Stimulated activated CD4-positive, alpha-beta T cell treated with anti-CD3 and anti-CD28 coated beads, Interleukin-1b, Interleukin-23, amount 100 ng/mL, for 1 hour (primary cell): ENCODE measurements at regions not wholly inside any gene's neighbourhood (a gene's known extent, or its start where the extent isn't known, plus 50 kb on each side); places are given as distances from the start of the nearest gene placed in this dataset.
"Not testable (repeated sequence)": the region's sequence is repeated elsewhere in the genome, so short reads cannot be mapped to it uniquely, and the experiment has no call there.

Experiments
- DNase-seq, 2 donors: peaks; one replicate each; pipeline ENCODE4 v3.0.0-alpha.2; 2020; ENCODE audit warnings: low read depth in 2 of 2

GRCh38 chr2:82237994-82238662 lies 1933.6 kb upstream of the LRRTM1 start:
- DNase-seq: no peak

GRCh38 chr2:82234283-82234874 lies 1929.8 kb upstream of the LRRTM1 start:
- DNase-seq: no peak

- DNase-seq: no peak
Measured at GRCh38 chr2:82233806-82234205, 1929.3 kb upstream of the LRRTM1 start.

- DNase-seq: no peak
Measured at GRCh38 chr2:82230406-82230805, 1925.9 kb upstream of the LRRTM1 start.

- no peak for DNase-seq
Measured at GRCh38 chr2:82226441-82226840, 1921.9 kb upstream of the LRRTM1 start.

- DNase-seq: no peak
Measured at GRCh38 chr2:82224301-82224940, 1919.9 kb upstream of the LRRTM1 start.

- DNase-seq: no peak
Measured at GRCh38 chr2:82215212-82215611, 1910.7 kb upstream of the LRRTM1 start.

GRCh38 chr2:82199493-82199852 lies 1894.9 kb upstream of the LRRTM1 start:
- no peak for DNase-seq

- no peak for DNase-seq
Measured at GRCh38 chr2:82198809-82199492, 1894.4 kb upstream of the LRRTM1 start.

- no peak for DNase-seq
Measured at GRCh38 chr2:82182270-82182669, 1877.7 kb upstream of the LRRTM1 start.

- DNase-seq: not testable (repeated sequence)
Measured at GRCh38 chr2:82175210-82175609, 1870.7 kb upstream of the LRRTM1 start.

- DNase-seq: no peak
Measured at GRCh38 chr2:82172483-82172882, 1867.9 kb upstream of the LRRTM1 start.

- no peak for DNase-seq
Measured at GRCh38 chr2:82169379-82169778, 1864.8 kb upstream of the LRRTM1 start.

GRCh38 chr2:82165377-82165776 lies 1860.8 kb upstream of the LRRTM1 start:
- DNase-seq: no peak

GRCh38 chr2:82158150-82158549 lies 1853.6 kb upstream of the LRRTM1 start:
- DNase-seq: no peak

GRCh38 chr2:82155469-82155868 lies 1850.9 kb upstream of the LRRTM1 start:
- DNase-seq: no peak

- no peak for DNase-seq
Measured at GRCh38 chr2:82143343-82143742, 1838.8 kb upstream of the LRRTM1 start.

- no peak for DNase-seq
Measured at GRCh38 chr2:82139979-82140611, 1835.5 kb upstream of the LRRTM1 start.

- DNase-seq: no peak
Measured at GRCh38 chr2:82137441-82137840, 1832.9 kb upstream of the LRRTM1 start.

GRCh38 chr2:82128051-82128450 lies 1823.5 kb upstream of the LRRTM1 start:
- no peak for DNase-seq

- DNase-seq: no peak
Measured at GRCh38 chr2:82124629-82125028, 1820.1 kb upstream of the LRRTM1 start.

- DNase-seq: no peak
Measured at GRCh38 chr2:82120654-82121053, 1816.1 kb upstream of the LRRTM1 start.
